Panc1 (cell line): ENCODE measurements at regions not wholly inside any gene's neighbourhood (a gene's known extent, or its start where the extent isn't known, plus 50 kb on each side); places are given as distances from the start of the nearest gene placed in this dataset.

Experiments used
- ATAC-seq: fragments of 200-7000 bp; cut with Tn5 transposase; 2 replicates; pipeline ENCODE4 v1.9.1; 2020; ENCODE audit warnings: mild to moderate bottlenecking, moderate library complexity
- BruUV-seq: library from RNA; stranded (reverse); fragments of 400-500 nt; replicated peaks from 2 replicates; lab custom pipeline; 2021; lab: Mats Ljungman, UMichigan
- CTCF ChIA-PET: fragments of 300-600 bp; sonication (Branson Sonifier 250); formaldehyde crosslinking; loops from one replicate; lab custom pipeline; 2022; ENCODE audit warnings: antibody characterized with exemption; lab: Charles Lee
- POLR2A ChIA-PET: fragments of 300-600 bp; sonication (Branson Sonifier 250); formaldehyde crosslinking; loops from one replicate; lab custom pipeline; 2022; ENCODE audit warnings: antibody characterized with exemption; lab: Charles Lee
- DNase-seq: peaks from one replicate; pipeline ENCODE4 v3.0.0-alpha.2; 2010; ENCODE audit warnings: low read depth, low spot score
- H3K27ac ChIP-seq: 2 replicates; pipeline ENCODE4 v1.5.1; 2011; ENCODE audit warnings: mild to moderate bottlenecking, low read length, inconsistent platforms
- H3K27me3 ChIP-seq: fragments of 200-500 bp; sonication (Bioruptor generic); 2 replicates; pipeline ENCODE4 v1.6.0; 2014; ENCODE audit warnings: low read length, inconsistent platforms; ENCODE audit not compliant: control insufficient read depth, insufficient read depth
- H3K36me3 ChIP-seq: fragments of 200-500 bp; sonication (Bioruptor generic); 2 replicates; pipeline ENCODE4 v1.5.1; 2014; ENCODE audit warnings: inconsistent platforms, mild to moderate bottlenecking, low read length, moderate library complexity; ENCODE audit not compliant: control insufficient read depth, insufficient read depth
- H3K4me1 ChIP-seq: 2 replicates; pipeline ENCODE4 v1.5.1; 2011; ENCODE audit warnings: inconsistent platforms, mild to moderate bottlenecking, low read length, moderate library complexity; ENCODE audit not compliant: control insufficient read depth, insufficient read depth
- H3K4me3 ChIP-seq, 2 experiments: 2 replicates each; pipeline ENCODE4 v1.5.1; 2011 to 2012; ENCODE audit warnings: low read depth in 2 of 2, low read length in 2 of 2, mild to moderate bottlenecking in 2 of 2, inconsistent platforms in 1 of 2, moderate library complexity in 1 of 2
- H3K9me3 ChIP-seq: fragments of 200-500 bp; sonication (Bioruptor generic); 2 replicates; pipeline ENCODE4 v1.5.1; 2014; ENCODE audit warnings: low read depth, mild to moderate bottlenecking, inconsistent platforms, low read length, moderate library complexity; ENCODE audit not compliant: control insufficient read depth, insufficient read depth
- CTCF ChIP-seq: fragments of 450-650 bp; IDR thresholded peaks from 2 replicates; pipeline ENCODE4 v1.5.1; 2017; ENCODE audit warnings: mild to moderate bottlenecking
- POLR2AphosphoS5 ChIP-seq: IDR thresholded peaks from 2 replicates; pipeline ENCODE4 v1.6.1; 2012; ENCODE audit warnings: mild to moderate bottlenecking, low read depth, low read length, moderate library complexity
- REST ChIP-seq, 2 experiments: IDR thresholded peaks; 2 replicates each; pipeline ENCODE4 v1.6.1; 2011 to 2012; ENCODE audit warnings: low read depth in 2 of 2, control low read depth in 1 of 2, low read length in 1 of 2, mild to moderate bottlenecking in 1 of 2, moderate library complexity in 1 of 2; ENCODE audit not compliant: insufficient read depth in 1 of 2
- SIN3A ChIP-seq: IDR thresholded peaks from 2 replicates; pipeline ENCODE4 v1.6.1; 2012; ENCODE audit warnings: low read depth, mild to moderate bottlenecking, low read length, moderate library complexity, borderline replicate concordance; ENCODE audit not compliant: insufficient read depth
- TCF7L2 ChIP-seq: IDR thresholded peaks from 2 replicates; pipeline ENCODE4 v1.6.1; 2011; ENCODE audit warnings: mild to moderate bottlenecking, low read depth, low read length, inconsistent platforms
- in situ Hi-C: cut with HindIII; loops from 2 replicates; pipeline ENCODE4 v1.10.0; 2016; ENCODE audit warnings: low sequenced_read_pairs, low pct_unique_long_range_greater_than_20kb
- intact Hi-C: fragments of 100-400 bp; cut with micrococcal nuclease; formaldehyde crosslinking; loops from one replicate; pipeline ENCODE4 v1.10.0; 2022; ENCODE audit not compliant: unreplicated experiment

- no peak for DNase-seq
- Histone ChIP-seq H3K9me3 (no peaks in the 10 kb centered on the region), H3K4me1 (no peaks in the 10 kb centered on the region), H3K27me3 (no peaks in the 10 kb centered on the region), H3K27ac (no peak overlapping the region), H3K4me3 (no peak overlapping the region), H3K36me3 (no peaks in the 10 kb centered on the region)
- no peak for ATAC-seq
- TF ChIP-seq CTCF (no peak), SIN3A (no peak), REST (IDR thresholded peaks at IDR 0.05; ENCODE audit: insufficient read depth in 1 of 2, low read depth in 2 of 2, low read length in 1 of 2) (no peak), TCF7L2 (no peak), POLR2AphosphoS5 (no peak)
- in situ Hi-C loops (no loop called here), intact Hi-C loops (no loop called here)
- POLR2A ChIA-PET, result no interaction called here
- no TSS peak for BruUV-seq
- CTCF ChIA-PET, result no interaction called here
Measured at GRCh38 chr3:26340001-26340400, 282.6 kb upstream of the LRRC3B start.

GRCh38 chr3:26343647-26344046 is 278.9 kb upstream of the LRRC3B start:
- no peaks in the 10 kb centered on the region for H3K36me3 ChIP-seq
- H3K4me1 ChIP-seq, result no peaks in the 10 kb centered on the region
- TF ChIP-seq SIN3A (no peak), REST (IDR thresholded peaks at IDR 0.05; ENCODE audit: insufficient read depth in 1 of 2, low read depth in 2 of 2, low read length in 1 of 2) (no peak), TCF7L2 (no peak), CTCF (no peak), POLR2AphosphoS5 (no peak)
- H3K27ac ChIP-seq, result no peak overlapping the region
- intact Hi-C loops, result no loop called here
- no peaks in the 10 kb centered on the region for H3K9me3 ChIP-seq
- no peaks in the 10 kb centered on the region for H3K27me3 ChIP-seq
- H3K4me3 ChIP-seq, result no peak overlapping the region
- in situ Hi-C loops, result no loop called here
- ChIA-PET CTCF (no interaction called here), POLR2A (no interaction called here)
- BruUV-seq, result no TSS peak
- DNase-seq (no peak), ATAC-seq (no peak)
